ENCODE measurements at regions not wholly inside any gene's neighbourhood (a gene's known extent, or its start where the extent isn't known, plus 50 kb on each side); places are given as distances from the start of the nearest gene placed in this dataset.

DNA sequence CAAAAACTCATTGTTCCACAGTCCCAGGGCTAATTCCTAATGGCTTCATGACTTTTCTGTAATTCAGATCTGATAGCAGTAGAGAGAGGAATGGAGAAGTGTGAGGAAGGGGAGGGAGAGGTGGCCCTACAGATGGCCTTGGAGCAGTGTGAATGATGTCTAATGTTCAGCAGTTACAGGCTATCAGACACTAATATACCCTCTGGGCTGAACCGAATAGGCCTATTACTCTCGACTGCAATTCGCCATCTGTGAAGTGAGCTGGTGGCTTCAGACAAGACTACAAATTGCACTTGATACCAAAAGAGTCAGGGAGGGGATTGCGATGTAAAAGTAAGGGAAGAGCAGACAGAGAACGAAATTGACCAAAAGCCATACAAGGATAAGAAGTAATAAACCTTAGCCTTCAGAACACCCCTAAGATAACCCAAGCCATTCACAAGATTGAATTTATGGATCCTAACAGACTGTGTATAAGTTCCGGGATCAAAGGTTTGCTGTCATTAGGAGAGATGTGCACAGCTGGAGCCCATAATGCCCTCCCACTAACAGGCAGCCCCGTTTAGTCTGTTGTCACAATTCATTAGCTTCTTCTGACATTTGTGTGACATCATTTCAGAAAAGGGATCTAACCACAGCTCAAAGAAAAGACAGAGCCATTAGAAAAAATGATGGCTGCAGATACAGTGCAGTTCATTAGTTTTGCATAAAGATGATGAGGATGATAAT is 642.4 kb upstream of the API5 start:
- TF ChIP-seq, protein P1, sequence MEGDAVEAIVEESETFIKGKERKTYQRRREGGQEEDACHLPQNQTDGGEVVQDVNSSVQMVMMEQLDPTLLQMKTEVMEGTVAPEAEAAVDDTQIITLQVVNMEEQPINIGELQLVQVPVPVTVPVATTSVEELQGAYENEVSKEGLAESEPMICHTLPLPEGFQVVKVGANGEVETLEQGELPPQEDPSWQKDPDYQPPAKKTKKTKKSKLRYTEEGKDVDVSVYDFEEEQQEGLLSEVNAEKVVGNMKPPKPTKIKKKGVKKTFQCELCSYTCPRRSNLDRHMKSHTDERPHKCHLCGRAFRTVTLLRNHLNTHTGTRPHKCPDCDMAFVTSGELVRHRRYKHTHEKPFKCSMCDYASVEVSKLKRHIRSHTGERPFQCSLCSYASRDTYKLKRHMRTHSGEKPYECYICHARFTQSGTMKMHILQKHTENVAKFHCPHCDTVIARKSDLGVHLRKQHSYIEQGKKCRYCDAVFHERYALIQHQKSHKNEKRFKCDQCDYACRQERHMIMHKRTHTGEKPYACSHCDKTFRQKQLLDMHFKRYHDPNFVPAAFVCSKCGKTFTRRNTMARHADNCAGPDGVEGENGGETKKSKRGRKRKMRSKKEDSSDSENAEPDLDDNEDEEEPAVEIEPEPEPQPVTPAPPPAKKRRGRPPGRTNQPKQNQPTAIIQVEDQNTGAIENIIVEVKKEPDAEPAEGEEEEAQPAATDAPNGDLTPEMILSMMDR (IDR thresholded peaks at IDR 0.05) = no peak

- TF ChIP-seq, protein P1 (IDR thresholded peaks at IDR 0.05) = no peak
These were observed 637.4 kb upstream of the API5 start for GRCh38 chr11:42674436-42674835.

DNA sequence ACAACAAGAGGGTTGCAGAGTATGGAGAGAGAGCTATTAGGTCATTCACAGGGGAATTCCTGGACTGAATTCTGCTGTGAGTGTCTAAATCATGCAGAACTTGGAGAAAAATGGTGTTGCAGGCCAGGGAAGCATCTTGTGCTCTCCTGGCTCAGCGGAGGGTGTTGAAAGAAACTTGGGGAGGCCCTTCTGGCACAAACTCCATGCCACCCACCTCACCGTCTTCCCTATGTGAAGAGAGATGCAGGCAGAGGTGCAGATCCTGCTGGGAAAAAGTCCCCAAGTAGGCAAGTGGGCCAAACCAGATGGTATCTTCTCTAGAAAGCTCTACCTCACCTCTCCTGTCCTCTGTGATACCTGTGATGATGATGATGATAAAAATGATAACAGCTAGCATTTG is 604.3 kb upstream of the API5 start:
- TF ChIP-seq, protein P1 (IDR thresholded peaks at IDR 0.05) = no peak

DNA sequence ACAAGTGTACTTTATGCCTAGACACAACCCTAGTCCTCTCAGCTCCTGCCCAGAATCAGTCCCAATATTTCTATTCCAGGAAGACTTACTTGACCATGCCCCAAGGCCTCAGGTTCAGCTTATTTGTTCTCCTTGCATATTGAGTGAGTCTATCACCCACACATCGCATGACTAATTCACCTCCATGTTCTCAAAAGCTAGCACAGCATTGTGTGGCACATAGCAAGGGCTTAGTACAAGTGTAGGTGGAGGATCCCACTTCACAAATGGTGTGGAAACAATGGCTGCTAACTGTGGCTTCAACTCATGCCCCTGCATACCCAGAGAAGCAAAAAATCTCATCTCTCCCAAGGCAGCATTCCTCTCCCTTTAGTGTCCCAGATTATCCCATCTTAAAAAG is 602.6 kb upstream of the API5 start:
- TF ChIP-seq, protein P1 (IDR thresholded peaks at IDR 0.05) = no peak

- TF ChIP-seq, protein P1 (IDR thresholded peaks at IDR 0.05) = no peak
These were observed 598.5 kb upstream of the API5 start for GRCh38 chr11:42713279-42713678.

- TF ChIP-seq, protein P1 (IDR thresholded peaks at IDR 0.05) = no peak
These were observed 598.0 kb upstream of the API5 start for GRCh38 chr11:42713753-42714152.

DNA sequence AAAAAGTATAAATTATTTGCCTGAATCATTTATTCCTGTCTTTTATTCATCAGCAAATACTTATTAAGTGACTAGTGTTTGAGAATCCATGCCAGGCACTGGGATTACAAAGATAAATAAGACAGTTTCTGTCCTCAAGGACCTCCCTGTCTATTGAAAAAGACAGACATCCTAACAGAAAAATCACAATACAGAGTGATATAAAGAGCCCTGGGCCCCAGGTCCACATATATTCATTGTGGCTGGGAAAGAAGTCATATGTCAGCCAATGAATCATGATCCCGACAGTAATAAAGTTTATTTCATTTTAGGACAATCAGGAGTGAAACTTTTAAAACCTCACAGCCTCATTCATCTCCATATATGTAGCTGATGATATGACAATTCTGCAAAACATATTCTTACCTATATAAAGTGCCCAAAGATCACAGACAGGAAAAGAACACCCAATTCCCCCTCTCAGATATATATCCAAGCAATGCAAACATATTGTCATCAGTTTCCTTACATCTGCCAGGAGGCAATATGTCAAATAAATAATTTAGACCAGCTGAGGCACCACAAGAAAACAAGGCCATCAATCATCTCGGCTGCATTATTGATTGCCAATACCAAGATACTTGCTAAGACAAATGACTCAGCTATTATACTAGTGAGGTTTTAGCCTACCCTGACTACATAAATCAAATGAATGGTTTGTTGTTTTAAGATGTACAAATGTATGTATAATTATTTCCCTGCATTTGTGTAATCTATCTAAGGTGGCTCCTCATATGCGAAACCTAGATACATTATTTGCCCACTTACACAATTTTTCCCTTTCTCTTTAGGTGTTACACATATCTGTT is 590.9 kb upstream of the API5 start:
- TF ChIP-seq, protein P1 (IDR thresholded peaks at IDR 0.05) = no peak

Measured in LNCAP (cell line).